Epithelial cell of esophagus (primary cell): ENCODE measurements at regions not wholly inside any gene's neighbourhood (a gene's known extent, or its start where the extent isn't known, plus 50 kb on each side); places are given as distances from the start of the nearest gene placed in this dataset.

Experiments
- DNase-seq: peaks from one replicate; pipeline ENCODE4 v3.0.0; 2010; ENCODE audit warnings: low read depth
- H3K4me3 ChIP-seq: 2 replicates; pipeline ENCODE4 v1.5.1; 2011; ENCODE audit warnings: mild to moderate bottlenecking, low read length, control low read depth
- CTCF ChIP-seq: IDR thresholded peaks from 2 replicates; pipeline ENCODE4 v1.5.1; 2011; ENCODE audit warnings: low read depth, mild to moderate bottlenecking, low read length, control low read depth, inconsistent platforms; ENCODE audit not compliant: insufficient read depth; ENCODE audit errors: missing control alignments

GRCh38 chr10:57142925-57143576 is 782.0 kb upstream of the ZWINT start:
- DNase-seq: no peak
- no peak for TF ChIP-seq CTCF
- no peak overlapping the region for H3K4me3 ChIP-seq

GRCh38 chr10:57141708-57142107 is 780.6 kb upstream of the ZWINT start:
- TF ChIP-seq CTCF: no peak
- no peak for DNase-seq
- H3K4me3 ChIP-seq: no peak overlapping the region

GRCh38 chr10:57119684-57120083 is 758.6 kb upstream of the ZWINT start:
- TF ChIP-seq CTCF: no peak
- H3K4me3 ChIP-seq: no peak overlapping the region
- DNase-seq: no peak

GRCh38 chr10:57113545-57113944 is 752.5 kb upstream of the ZWINT start:
- DNase-seq: no peak
- TF ChIP-seq CTCF: no peak
- H3K4me3 ChIP-seq: no peak overlapping the region

- no peak for DNase-seq
- H3K4me3 ChIP-seq: no peak overlapping the region
- no peak for TF ChIP-seq CTCF
These were observed 741.2 kb upstream of the ZWINT start for GRCh38 chr10:57102236-57102635.

GRCh38 chr10:57098146-57098545 is 737.1 kb upstream of the ZWINT start:
- TF ChIP-seq CTCF: no peak
- no peak overlapping the region for H3K4me3 ChIP-seq
- no peak for DNase-seq

GRCh38 chr10:57096044-57096443 is 735.0 kb upstream of the ZWINT start:
- TF ChIP-seq CTCF: no peak
- no peak for DNase-seq
- H3K4me3 ChIP-seq: no peak overlapping the region
